T47D (cell line): ENCODE measurements at regions not wholly inside any gene's neighbourhood (a gene's known extent, or its start where the extent isn't known, plus 50 kb on each side); places are given as distances from the start of the nearest gene placed in this dataset.
A peak's percentile ranks its signal among the peaks of the same experiment; 100 is the strongest.

Experiments
- DNase-seq, 2 experiments: peaks; one replicate each; pipeline versions ENCODE4 v3.0.0 to v3.0.0-alpha.2; 2011 to 2012; ENCODE audit warnings: low read depth in 1 of 2, low spot score in 1 of 2
- JUND ChIP-seq: IDR thresholded peaks from 2 replicates; pipeline ENCODE4 v1.6.1; 2012; ENCODE audit warnings: low read depth
- in situ Hi-C: cut with HindIII; loops from 2 replicates; pipeline ENCODE4 v1.10.0; 2016; ENCODE audit warnings: low sequenced_read_pairs, low pct_unique_long_range_greater_than_20kb

- in situ Hi-C loops = no loop called here
- DNase-seq = peak; percentile 39 to 72
These were observed 55.6 kb upstream of the NEDD9 start for GRCh38 chr6:11288065-11288464.

GRCh38 chr6:11284996-11285395 lies 52.5 kb upstream of the NEDD9 start:
- no peak for TF ChIP-seq JUND
- in situ Hi-C loops = no loop called here
- no peak for DNase-seq

More at GRCh38 chr6:11288065-11288464, 55.6 kb upstream of the NEDD9 start:
- TF ChIP-seq JUND = no peak

- in situ Hi-C loops = no loop called here
- no peak for TF ChIP-seq JUND
- no peak for DNase-seq
These were observed 51.2 kb upstream of the NEDD9 start for GRCh38 chr6:11283629-11284028.

GRCh38 chr6:11282875-11283274 lies 50.4 kb upstream of the NEDD9 start:
- in situ Hi-C loops = no loop called here
- no peak for TF ChIP-seq JUND
- DNase-seq = no peak
